CD1c-positive myeloid dendritic cell (primary cell): ENCODE measurements at regions not wholly inside any gene's neighbourhood (a gene's known extent, or its start where the extent isn't known, plus 50 kb on each side); places are given as distances from the start of the nearest gene placed in this dataset.
"Not testable (repeated sequence)": the region's sequence is repeated elsewhere in the genome, so short reads cannot be mapped to it uniquely, and the experiment has no call there.

Experiments used
- DNase-seq: peaks from one replicate; pipeline ENCODE4 v3.0.0-alpha.2; 2016; ENCODE audit errors: extremely low spot score

DNA sequence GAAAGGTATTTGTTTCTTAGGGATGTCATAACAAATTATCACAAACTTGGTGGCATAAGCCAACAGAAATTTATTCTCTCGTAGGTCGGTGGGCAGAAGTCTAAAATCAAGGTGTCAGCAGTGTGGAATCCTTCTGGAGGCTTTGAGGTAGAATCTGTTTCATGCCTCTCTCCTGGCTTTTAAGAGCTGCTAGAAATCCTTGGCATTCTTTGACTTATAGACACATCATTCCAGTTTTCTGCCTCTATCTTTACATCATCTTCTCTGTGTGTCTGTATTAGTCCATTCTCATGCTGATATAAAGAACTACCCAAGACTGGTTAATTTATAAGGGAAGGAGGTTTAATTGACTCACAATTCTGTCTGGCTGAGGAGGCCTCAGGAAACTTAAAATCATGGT, 488.1 kb upstream of the PAPPA start:
- DNase-seq, result no peak

GRCh38 chr9:115668521-115668920, 485.1 kb upstream of the PAPPA start:
- DNase-seq, result no peak

DNA sequence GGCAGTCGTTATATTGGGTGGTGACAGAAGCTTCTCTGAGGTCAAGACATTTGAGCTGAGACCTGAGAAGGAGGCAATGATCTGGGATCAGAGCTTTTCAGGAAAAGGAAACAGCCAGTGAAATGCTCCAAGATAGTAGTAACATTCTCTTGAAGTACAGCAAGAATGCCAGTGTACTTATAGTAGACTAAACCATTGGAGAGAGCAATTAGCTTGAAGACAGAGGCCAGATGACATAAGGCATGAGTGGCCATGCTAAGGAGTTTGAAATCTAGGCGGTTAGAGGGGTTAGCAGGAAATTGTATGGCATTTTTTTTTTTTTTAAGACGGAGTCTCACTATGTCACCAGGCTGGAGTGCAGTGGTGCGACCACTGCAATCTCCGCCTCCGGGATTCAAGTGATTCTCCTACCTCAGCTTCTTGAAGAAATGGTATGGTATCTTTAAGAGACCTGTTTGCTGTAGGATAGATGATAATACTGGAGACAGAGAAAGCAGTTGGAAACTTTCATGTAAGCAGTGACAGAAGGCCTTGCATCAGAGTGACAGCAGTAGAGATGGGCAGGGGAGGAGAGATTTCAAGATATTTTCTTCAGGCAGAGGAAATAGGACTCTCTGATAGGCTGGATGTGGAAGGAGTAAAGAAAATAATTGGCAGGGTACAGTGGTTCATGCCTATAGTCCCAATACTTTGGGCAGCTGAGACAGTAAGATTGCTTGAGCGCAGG, 482.2 kb upstream of the PAPPA start:
- DNase-seq, result no peak

DNA sequence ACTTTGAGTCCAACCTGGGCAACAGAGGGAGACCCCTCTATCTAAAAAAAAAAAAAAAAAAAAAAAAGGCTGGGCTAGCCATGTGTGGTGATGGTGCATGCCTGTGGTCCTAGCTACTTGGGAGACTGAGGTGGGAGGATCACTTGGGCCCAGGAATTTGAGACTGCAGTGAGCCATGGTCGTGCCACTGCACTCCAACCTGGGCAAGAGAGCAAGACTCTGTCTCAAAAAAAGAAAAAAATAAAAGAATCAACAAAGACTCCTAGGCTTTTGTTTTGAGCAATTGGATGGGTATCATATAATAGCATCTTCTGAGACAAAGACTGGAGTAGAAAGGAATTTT, 481.7 kb upstream of the PAPPA start:
- no peak for DNase-seq

DNA sequence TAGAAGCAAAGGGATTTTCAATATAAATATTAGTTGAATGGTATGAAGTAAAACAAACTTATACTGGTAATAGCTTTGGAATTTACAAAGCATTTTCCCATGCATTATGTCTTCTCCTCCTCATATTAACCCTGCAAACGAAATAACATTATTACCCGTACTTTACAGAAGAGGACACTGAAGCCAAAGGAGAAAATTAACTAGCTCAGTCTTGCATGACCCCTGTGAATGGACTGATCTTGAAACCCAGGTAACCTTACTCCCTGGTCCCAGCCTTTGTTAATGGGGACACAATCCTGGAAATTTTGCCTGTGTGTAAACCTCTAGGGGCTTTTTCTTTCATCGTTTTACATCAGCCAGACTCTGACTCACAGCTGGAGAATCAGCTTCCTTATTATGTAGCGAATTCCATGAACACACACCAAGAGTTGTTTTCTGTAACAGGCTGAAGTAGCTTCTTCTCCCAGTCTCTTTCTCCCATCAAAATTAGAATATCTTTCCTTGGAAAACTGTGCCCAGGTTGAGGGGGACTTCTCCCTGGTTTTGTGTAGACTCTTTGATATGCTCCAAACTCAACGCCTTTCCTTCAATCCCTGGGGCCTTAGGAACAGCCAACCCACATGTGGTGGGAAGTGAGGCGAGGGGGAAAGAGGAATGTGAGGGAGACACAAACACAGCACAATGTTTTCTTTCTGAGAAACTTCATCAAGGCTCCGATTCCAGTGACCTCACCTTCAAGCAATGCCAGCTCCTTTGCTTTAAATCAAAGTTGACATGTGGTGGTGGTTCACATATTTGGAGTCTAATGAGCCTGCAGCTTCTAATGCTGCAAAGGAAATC, 480.9 kb upstream of the PAPPA start:
- no peak for DNase-seq

DNA sequence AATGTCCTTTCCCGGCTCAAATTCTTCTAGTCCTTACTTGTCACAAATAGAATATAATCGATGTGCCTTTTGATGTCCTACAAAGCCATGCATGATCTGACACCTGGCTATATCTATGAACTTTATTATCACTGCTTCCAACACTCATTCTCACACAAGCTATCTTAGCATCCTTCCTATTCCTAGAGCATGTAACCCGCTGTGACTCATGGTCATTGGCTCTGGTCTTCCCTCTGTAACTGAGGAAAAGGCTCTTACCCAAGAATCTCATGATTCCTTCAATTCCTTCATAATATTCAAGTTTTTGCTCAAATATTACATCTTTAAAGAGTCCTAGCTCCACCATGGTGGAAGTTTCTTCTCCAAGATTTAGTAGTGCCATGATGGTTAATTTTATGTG, 480.0 kb upstream of the PAPPA start:
- no peak for DNase-seq

DNA sequence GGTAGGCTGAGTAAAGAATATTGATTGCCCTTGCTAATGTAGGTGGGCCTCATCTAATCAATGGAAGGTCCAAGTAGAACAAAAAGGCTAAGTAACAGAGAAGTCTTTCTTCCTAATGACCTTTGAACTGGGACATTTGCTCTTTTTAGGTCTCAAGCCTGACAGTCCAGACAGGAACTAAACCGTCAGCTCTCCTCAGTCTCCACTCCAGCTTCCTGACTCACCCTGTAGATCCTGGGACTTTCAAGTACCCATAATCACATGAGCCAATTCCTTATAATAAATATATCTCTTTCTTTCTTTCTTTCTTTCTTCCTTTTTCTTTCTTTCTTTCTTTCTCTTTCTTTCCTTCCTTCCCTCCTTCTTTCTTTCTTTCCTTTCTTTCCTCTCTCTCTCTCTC, 479.5 kb upstream of the PAPPA start:
- DNase-seq, result no peak

- DNase-seq, result no peak
Observed at GRCh38 chr9:115675834-115676233, 477.8 kb upstream of the PAPPA start.

GRCh38 chr9:115680231-115680630, 473.4 kb upstream of the PAPPA start:
- DNase-seq, result no peak

DNA sequence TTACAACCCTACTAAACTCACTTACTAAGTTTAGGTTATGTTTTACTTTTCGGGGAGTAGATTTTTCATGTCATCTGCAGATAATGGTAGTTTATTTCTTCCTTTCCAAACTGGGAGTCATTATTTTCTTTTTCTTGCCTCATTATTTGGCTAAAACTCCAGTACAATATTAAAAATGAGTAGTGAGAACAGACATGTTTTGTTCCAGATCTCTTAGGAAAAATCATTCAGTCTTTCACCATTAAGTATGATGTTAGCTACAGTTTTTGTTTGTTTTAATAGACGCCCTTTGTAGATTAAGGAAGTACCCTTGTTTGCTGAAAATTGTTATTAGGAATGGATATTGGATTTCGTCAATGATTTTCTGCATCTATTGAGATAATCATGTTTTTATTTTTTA, 472.0 kb upstream of the PAPPA start:
- DNase-seq, result no peak

DNA sequence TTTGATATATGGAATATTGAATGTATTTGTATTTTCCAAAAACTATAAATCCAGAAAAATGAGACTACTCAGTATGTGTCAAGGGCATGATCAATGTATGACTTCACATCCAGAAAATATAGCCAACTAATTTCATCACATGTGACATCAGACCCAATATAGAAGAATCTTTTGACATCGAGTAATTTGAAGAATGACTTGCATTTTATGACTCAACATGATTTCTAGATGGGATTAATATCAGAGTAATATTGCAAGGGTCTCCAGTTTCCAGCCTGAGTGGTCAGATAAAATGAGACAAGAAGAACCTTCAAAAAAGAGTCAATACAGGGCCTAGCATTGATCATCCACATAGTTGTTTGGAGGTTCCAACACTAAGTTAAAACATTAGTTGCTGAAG, 467.5 kb upstream of the PAPPA start:
- DNase-seq, result no peak

DNA sequence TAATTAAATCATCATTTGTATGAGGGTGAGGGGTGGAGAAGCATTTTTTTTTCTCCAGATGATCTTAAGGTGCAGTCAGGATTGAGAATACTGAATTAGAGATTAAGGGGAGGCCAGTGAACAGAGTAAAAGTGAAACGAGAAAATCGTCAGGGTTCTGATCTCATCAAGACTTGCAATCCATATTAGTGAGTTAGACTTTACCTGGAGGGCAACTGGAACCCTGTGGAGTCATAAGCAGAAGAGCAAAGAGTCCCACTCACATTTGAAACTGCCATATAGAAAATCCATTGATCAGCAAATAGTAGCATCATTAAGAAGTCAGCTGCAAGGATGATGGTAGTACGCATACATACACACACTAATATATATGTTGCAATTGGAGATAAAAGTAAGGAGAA, 466.2 kb upstream of the PAPPA start:
- DNase-seq, result no peak

DNA sequence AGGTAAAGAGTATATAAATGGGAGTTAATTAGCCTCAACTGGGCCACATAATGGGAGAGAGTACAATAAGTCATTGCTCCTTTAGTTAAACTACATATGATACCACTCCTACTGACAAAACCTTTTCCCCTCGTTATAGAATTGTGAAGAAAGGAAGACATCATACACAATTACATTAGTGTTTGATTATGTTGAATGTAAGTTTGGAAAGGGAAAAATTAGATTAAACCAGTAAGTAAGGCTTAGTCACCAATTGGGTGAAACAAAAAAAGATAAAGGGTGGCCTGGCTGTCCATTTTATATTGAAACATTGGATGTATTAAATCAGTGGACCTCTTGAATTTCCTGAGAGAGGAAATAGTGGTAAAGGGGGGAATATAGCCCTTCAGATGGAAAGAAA, 464.3 kb upstream of the PAPPA start:
- DNase-seq, result no peak

- DNase-seq, result no peak
Observed at GRCh38 chr9:115690786-115691496, 462.6 kb upstream of the PAPPA start.

- no peak for DNase-seq
Observed at GRCh38 chr9:115691693-115692092, 461.9 kb upstream of the PAPPA start.

GRCh38 chr9:115692868-115693267, 460.7 kb upstream of the PAPPA start:
- not testable (repeated sequence) for DNase-seq

DNA sequence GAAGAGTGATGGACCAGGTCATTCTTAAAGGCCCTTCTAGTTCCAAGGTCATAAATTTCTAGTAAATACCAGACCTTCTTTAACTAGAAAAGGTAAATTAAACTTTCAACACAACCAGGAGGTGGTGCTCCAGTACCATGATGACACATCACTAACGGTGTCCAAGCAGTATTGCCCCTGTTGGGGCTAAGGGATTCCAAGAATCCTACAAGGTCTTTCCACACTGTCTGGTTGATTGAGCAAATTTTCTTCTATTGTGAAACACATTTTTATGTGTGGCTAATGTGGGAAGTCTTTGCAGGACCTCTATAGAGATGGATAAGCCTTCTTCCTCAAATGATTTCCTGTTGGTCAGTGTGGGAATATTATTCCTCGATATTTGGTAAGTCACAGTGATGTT, 459.6 kb upstream of the PAPPA start:
- no peak for DNase-seq

DNA sequence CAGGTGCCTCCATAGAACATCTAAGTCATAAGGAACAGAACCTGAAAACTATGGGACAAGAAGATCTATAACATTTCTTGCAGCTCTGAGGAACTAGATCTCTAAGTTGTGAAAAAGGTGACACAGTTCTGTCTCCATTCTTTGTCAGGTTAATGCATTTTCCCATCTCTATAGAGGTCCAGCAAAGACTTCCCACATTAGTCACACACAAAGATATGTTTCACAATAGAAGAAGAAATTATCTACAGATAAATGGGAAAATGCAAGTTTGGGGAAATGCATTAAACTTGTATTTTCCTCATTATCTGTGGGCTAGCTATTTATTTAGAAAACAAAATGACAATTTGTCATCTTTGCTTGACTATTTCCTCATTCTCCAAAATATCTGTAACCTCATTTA, 458.6 kb upstream of the PAPPA start:
- no peak for DNase-seq

- DNase-seq, result no peak
Observed at GRCh38 chr9:115712981-115713380, 440.6 kb upstream of the PAPPA start.

DNA sequence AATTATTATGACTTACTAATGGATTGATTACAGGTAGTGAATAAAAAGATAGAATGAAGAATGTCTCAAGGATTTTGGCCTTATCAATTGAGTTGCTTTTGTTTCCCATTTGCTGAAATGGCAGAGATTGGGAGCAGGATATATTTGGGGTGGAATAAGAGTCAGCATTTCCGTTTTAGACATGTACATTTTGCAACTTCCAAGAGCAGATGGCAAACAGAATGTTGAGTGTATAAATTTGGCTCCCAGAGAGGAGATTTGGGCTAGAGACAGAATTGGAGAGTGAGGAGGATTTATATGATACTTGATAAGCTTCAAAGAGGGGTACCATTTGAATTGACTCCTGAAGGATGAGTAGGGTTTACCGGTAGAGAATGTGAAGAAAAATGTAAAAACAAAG, 437.9 kb upstream of the PAPPA start:
- DNase-seq, result no peak

DNA sequence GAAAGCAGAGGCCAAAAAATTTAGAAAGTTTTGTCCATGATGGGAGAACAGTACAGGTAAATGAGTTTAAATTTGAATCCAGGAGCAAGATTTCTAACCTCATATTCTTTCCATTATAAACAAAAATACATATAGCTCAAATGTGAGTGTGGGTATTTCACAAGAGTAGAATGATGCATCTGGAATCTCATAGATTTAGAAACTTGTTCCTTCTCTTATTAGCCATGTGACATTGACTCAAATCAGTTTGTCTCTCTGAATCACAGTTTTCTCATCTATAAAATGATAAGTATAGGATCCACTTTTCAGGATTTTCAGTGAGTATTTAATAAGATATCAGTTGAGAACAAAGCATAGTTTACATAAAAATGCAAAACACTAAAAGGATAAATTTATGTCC, 436.3 kb upstream of the PAPPA start:
- DNase-seq, result no peak

DNA sequence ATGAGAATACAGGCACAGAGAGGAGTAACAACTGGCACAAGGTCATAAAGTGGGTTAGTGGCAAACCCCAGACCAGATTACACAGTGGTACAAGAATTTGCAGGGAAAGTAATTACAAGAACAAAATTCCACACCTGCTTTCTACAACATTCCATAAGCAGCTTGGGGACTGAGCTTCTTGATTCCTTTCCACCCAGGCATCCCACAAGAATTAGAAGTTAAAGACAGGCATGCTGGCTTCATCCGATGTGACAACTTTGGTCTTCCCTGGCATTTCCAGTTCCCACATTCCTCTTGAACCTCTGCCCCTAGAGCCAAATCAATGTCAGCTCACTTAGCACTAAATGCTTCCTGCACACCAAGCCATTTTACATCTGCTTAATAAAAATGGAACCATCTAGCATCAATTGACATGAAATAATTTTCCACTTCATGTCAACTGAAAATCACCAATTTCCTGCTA, 435.8 kb upstream of the PAPPA start:
- no peak for DNase-seq

DNA sequence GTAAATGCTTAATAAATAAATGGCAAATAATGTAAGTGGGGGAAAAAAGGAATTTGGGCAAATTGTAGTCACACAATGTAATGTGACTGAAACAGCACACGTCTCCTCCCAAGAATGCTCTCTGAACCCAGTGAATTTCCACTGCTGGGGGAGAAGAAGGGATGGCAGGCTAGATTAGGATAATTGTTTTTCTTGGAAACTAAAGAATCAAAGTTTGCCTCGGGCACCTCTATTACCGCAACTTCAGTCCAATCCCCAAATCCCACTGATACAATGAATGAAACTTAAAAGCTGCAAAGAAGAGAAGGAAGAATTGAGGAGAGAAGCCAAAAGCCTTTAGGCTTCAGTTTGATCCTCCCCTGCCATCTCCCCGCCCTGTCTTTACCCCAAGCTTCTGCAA, 423.2 kb upstream of the PAPPA start:
- DNase-seq, result no peak
